22Rv1 (cell line): ENCODE measurements at regions not wholly inside any gene's neighbourhood (a gene's known extent, or its start where the extent isn't known, plus 50 kb on each side); places are given as distances from the start of the nearest gene placed in this dataset.

Experiments used
- H3K27ac ChIP-seq: fragments of 450-650 bp; 2 replicates; pipeline ENCODE4 v1.5.1; 2017
- ZFX ChIP-seq: fragments of 450-650 bp; IDR thresholded peaks from 2 replicates; pipeline ENCODE4 v1.6.1; 2017; ENCODE audit warnings: antibody characterized with exemption, borderline replicate concordance
- TF ChIP-seq, protein P1 (sequence below): fragments of 450-650 bp; IDR thresholded peaks from 2 replicates; pipeline ENCODE4 v1.5.1; 2017; ENCODE audit warnings: mild to moderate bottlenecking

DNA sequence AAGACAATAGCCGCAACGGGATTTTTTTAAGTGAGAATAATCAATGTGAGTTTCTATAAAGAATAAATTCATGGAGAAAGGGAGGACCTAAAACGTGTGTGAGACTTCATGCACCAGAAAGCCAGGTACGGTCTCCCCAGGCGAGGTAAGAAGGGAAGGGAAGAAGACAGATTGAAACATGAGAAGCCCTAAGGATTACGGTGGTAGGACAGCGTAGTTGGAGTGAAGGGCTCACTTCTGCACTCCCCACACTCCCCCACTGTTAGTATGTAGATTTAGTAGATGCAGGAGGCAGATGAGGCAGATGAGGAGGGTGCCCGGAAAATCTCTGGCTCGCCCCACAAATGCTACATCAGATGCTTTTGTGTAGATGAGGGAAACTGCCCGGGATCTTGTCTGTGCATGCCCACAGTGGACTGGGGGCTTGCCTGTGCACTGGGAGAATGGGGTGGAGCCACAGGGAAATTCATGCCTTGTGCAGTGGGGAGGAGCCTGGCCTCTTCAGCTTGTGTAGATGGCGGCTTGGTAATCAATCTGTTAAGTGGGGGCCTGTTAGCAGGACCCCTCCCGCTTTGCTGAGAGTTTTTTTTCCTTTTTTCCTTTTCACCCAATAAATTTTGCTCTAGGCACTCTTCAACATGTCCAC is 1544.5 kb upstream of the TENM3 start:
- H3K27ac ChIP-seq = no peak overlapping the region
- TF ChIP-seq ZFX = no peak
- TF ChIP-seq, protein P1, sequence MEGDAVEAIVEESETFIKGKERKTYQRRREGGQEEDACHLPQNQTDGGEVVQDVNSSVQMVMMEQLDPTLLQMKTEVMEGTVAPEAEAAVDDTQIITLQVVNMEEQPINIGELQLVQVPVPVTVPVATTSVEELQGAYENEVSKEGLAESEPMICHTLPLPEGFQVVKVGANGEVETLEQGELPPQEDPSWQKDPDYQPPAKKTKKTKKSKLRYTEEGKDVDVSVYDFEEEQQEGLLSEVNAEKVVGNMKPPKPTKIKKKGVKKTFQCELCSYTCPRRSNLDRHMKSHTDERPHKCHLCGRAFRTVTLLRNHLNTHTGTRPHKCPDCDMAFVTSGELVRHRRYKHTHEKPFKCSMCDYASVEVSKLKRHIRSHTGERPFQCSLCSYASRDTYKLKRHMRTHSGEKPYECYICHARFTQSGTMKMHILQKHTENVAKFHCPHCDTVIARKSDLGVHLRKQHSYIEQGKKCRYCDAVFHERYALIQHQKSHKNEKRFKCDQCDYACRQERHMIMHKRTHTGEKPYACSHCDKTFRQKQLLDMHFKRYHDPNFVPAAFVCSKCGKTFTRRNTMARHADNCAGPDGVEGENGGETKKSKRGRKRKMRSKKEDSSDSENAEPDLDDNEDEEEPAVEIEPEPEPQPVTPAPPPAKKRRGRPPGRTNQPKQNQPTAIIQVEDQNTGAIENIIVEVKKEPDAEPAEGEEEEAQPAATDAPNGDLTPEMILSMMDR = no peak

DNA sequence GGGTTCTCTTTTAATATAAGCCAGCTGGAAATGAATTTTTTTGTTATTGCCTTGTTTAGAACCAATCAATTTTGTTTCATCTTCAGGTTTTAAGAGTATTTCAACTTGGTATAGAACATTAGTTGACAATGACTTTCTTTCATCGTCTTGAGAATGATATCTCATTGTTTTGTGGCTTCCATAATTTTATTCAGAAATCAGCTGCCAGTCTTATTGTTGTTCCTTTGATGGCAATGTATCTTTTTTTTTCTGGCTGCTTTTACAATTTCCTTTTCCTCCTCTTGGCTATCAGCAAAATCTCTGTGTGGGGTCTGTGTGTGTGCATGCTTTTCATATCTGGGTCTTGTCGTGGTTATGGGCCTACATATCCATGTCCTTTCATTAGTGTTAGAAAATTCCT is 1536.4 kb upstream of the TENM3 start:
- H3K27ac ChIP-seq = no peak overlapping the region
- no peak for TF ChIP-seq ZFX
- TF ChIP-seq, protein P1 = no peak

DNA sequence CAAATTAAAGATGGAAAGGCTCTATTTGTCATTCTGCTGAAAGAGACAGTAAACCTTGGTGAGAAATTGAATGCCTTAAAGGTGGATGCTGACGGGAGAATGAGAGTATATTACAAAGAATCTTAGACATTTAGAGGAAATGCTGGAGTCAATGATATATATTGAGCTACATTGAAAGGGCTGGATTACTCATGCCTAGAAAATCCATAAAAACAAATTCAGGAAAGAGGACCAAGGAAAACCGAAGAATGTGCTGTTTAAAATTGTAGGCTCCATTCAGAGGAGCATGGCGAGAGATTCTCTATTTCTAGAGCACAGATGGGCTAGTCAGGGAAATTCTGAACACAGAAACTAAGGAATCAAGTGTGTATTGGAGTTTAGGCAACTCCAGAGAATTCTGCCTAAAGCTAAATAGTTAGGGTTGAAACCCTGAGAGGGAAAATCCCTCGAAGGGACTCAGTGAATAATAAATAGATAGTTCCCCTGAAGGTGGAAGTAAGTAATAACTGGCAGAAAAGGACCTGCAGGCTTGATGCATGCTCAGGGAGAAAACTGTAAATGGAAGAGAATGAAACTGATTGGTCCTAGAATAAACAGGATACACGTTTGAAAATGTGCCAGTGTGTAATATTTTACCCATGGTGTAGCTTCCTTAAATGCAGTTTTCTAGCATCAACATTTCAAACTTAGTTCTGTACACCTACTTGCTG is 1532.4 kb upstream of the TENM3 start:
- TF ChIP-seq ZFX = no peak
- TF ChIP-seq, protein P1 = no peak
- no peak overlapping the region for H3K27ac ChIP-seq

DNA sequence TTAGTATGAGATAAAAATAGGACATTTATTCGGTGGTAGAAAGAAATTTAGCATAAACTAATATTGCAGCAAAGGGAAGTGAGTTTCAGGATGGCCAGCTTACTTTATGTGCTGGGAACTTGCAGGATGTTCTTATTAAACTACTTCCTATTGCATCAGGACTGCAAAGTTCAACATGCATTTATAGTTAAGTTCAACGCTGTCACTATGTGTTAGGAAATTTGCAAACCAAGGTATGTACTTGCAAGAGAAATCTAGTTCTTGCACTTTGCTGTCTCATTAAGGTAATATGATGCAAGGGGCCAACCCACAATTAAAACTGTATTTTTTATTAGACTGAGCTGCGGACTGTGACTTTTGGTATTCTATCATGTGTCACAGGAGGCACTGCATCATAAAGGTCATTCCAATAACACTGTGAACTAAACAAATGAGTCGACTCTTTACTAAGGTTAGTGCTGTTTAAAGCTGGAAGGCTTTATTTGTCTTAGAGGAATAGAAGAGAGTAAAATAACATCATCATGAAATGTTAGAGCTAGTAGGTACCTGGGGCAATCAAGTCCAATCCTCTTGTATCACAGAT is 1525.7 kb upstream of the TENM3 start:
- TF ChIP-seq, protein P1 = no peak
- TF ChIP-seq ZFX = no peak

DNA sequence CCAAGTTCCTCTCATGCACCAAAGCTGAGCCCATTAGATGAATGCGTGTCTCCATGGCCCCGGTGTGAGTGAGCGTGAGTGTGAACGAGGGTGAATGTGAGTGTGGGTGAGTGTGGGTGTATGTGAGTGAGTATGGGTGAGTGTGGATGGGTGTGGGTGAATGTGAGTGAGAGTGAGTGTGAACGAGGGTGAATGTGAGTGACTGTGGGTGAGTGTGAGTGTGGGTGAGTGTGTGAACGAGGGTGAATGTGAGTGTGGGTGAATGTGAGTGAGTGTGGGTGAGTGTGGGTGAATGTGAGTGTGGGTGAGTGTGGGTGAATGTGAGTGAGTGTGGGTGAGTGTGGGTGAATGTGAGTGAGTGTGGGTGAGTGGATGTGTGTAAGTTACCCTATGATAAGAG is 1521.8 kb upstream of the TENM3 start:
- TF ChIP-seq ZFX = no peak
- TF ChIP-seq, protein P1 = no peak
- H3K27ac ChIP-seq = no peak overlapping the region

More for the DNA sequence above, 1525.7 kb upstream of the TENM3 start:
- H3K27ac ChIP-seq = no peak overlapping the region

DNA sequence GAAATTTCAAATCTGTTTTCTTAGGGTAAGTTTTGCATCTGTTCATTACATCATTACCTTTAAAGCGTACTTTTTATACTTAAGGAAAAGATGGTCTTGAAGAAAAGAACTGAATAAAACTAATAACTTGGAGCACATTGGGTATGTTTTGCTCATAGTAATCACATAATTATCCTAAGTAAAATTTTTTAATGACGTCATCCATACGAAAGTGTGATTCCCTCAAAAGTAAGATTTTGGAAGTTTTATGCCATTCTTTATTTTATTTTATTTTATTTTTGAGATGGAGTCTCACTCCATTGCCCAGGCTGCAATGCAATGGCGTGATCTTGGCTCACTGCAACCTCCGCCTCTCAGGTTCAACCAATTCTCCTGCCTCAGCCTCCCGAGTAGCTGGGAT is 1516.6 kb upstream of the TENM3 start:
- TF ChIP-seq ZFX = no peak
- TF ChIP-seq, protein P1 = no peak

DNA sequence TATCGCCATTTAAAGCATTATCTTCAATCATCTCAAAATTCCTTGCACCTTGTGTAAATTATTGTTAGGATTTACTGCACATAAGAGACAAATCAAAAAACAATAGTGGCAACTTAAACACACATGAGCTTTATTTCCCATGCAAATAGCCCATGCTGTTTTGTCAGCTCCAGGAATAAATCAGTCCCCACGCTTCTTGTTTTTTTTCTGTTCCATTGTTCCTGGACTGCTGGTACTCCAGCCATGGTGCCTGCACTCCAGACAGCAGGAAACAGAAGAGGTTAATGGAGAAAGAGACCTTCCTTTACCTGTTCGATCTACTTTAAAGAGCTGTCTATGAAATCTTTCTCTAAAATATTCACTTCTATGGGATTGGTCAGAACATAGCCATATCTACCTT is 1515.7 kb upstream of the TENM3 start:
- H3K27ac ChIP-seq = no peak overlapping the region
- TF ChIP-seq ZFX = no peak
- TF ChIP-seq, protein P1 = no peak

More for the DNA sequence above, 1516.6 kb upstream of the TENM3 start:
- no peak overlapping the region for H3K27ac ChIP-seq
